ENCODE measurements at regions not wholly inside any gene's neighbourhood (a gene's known extent, or its start where the extent isn't known, plus 50 kb on each side); places are given as distances from the start of the nearest gene placed in this dataset.
A peak's percentile ranks its signal among the peaks of the same experiment; 100 is the strongest.

- peak in 1 of 2 donors; percentile 37 for DNase-seq
Measured at GRCh38 chr5:17130302-17130701, 87.1 kb upstream of the BASP1 start.

GRCh38 chr5:17132444-17133083 is 84.9 kb upstream of the BASP1 start:
- peak in 1 of 2 donors; percentile 26 for DNase-seq

- DNase-seq, result no peak
Measured at GRCh38 chr5:17135050-17135449, 82.4 kb upstream of the BASP1 start.

- no peak for DNase-seq
Measured at GRCh38 chr5:17143335-17143734, 74.1 kb upstream of the BASP1 start.

- DNase-seq, result no peak
Measured at GRCh38 chr5:17146280-17146841, 71.1 kb upstream of the BASP1 start.

- no peak for DNase-seq
Measured at GRCh38 chr5:17147170-17147569, 70.3 kb upstream of the BASP1 start.

GRCh38 chr5:17147617-17148016 is 69.8 kb upstream of the BASP1 start:
- DNase-seq, result no peak

- no peak for DNase-seq
Measured at GRCh38 chr5:17148481-17148880, 69.0 kb upstream of the BASP1 start.

GRCh38 chr5:17149786-17150185 is 67.6 kb upstream of the BASP1 start:
- no peak for DNase-seq

- no peak for DNase-seq
Measured at GRCh38 chr5:17150531-17150930, 66.9 kb upstream of the BASP1 start.

- DNase-seq, result no peak
Measured at GRCh38 chr5:17151686-17152085, 65.7 kb upstream of the BASP1 start.

GRCh38 chr5:17154211-17154996 is 63.0 kb upstream of the BASP1 start:
- no peak for DNase-seq

GRCh38 chr5:17156463-17156862 is 61.0 kb upstream of the BASP1 start:
- no peak for DNase-seq

GRCh38 chr5:17157294-17157693 is 60.1 kb upstream of the BASP1 start:
- DNase-seq, result no peak

GRCh38 chr5:17157916-17158529 is 59.4 kb upstream of the BASP1 start:
- DNase-seq, result no peak

- no peak for DNase-seq
Measured at GRCh38 chr5:17160756-17161040, 56.7 kb upstream of the BASP1 start.

GRCh38 chr5:17161662-17162061 is 55.8 kb upstream of the BASP1 start:
- no peak for DNase-seq

GRCh38 chr5:17163221-17163620 is 54.2 kb upstream of the BASP1 start:
- DNase-seq, result no peak

- no peak for DNase-seq
Measured at GRCh38 chr5:17167171-17167891, 50.1 kb upstream of the BASP1 start.
